MCF 10A (cell line): ENCODE measurements at regions not wholly inside any gene's neighbourhood (a gene's known extent, or its start where the extent isn't known, plus 50 kb on each side); places are given as distances from the start of the nearest gene placed in this dataset.

Source experiments
- BruUV-seq: library from RNA; stranded (reverse); fragments of 400-500 nt; replicated peaks from 2 replicates; lab custom pipeline; 2021; lab: Mats Ljungman, UMichigan
- CTCF ChIA-PET: fragments of 300-600 bp; sonication (Branson Sonifier 250); formaldehyde crosslinking; extraction: SDS; loops from one replicate; lab custom pipeline; 2021; ENCODE audit warnings: antibody characterized with exemption, inconsistent platforms; lab: Yijun Ruan, JAX
- POLR2A ChIA-PET: fragments of 300-600, 350-650 bp; sonication (Branson Sonifier 250); formaldehyde crosslinking; extraction: SDS; loops from one replicate; lab custom pipeline; 2020; ENCODE audit warnings: antibody characterized with exemption, inconsistent platforms; lab: Yijun Ruan, JAX
- DNase-seq: peaks from one replicate; pipeline ENCODE4 v3.0.0-alpha.2; 2018; ENCODE audit not compliant: unreplicated experiment
- H3K27ac Mint-ChIP-seq: one replicate; pipeline ENCODE4 v1.8.0; 2022; ENCODE audit warnings: mild to moderate bottlenecking, low read depth, mixed read lengths; ENCODE audit not compliant: unreplicated experiment
- H3K27me3 Mint-ChIP-seq: one replicate; pipeline ENCODE4 v1.8.0; 2022; ENCODE audit warnings: mixed read lengths; ENCODE audit not compliant: insufficient read depth, unreplicated experiment
- H3K36me3 Mint-ChIP-seq: one replicate; pipeline ENCODE4 v1.8.0; 2022; ENCODE audit warnings: mild to moderate bottlenecking, moderate library complexity, mixed read lengths; ENCODE audit not compliant: insufficient read depth, unreplicated experiment
- H3K4me1 Mint-ChIP-seq: one replicate; pipeline ENCODE4 v1.8.0; 2022; ENCODE audit warnings: mixed read lengths; ENCODE audit not compliant: insufficient read depth, unreplicated experiment
- H3K4me3 Mint-ChIP-seq: one replicate; pipeline ENCODE4 v1.8.0; 2022; ENCODE audit warnings: mild to moderate bottlenecking, moderate library complexity, mixed read lengths; ENCODE audit not compliant: unreplicated experiment
- H3K9me3 Mint-ChIP-seq: one replicate; pipeline ENCODE4 v1.8.0; 2022; ENCODE audit warnings: mixed read lengths; ENCODE audit not compliant: unreplicated experiment
- intact Hi-C: fragments of 100-400 bp; cut with micrococcal nuclease; formaldehyde crosslinking; loops from 2 replicates; pipeline ENCODE4 v1.14.1; 2022
- TF ChIP-seq, protein P1 (sequence below): fragments of 200-600 bp; IDR thresholded peaks from one replicate; pipeline ENCODE4 v1.8.0; 2022; ENCODE audit warnings: antibody characterized with exemption, mild to moderate bottlenecking; ENCODE audit not compliant: unreplicated experiment

- no TSS peak for BruUV-seq
- Mint-ChIP-seq H3K36me3 (no peaks in the 10 kb centered on the region), H3K4me3 (no peak overlapping the region), H3K4me1 (no peaks in the 10 kb centered on the region), H3K27me3 (peaks cover 95% of the 10 kb centered on the region), H3K9me3 (no peaks in the 10 kb centered on the region), H3K27ac (no peak overlapping the region)
- TF ChIP-seq, protein P1, sequence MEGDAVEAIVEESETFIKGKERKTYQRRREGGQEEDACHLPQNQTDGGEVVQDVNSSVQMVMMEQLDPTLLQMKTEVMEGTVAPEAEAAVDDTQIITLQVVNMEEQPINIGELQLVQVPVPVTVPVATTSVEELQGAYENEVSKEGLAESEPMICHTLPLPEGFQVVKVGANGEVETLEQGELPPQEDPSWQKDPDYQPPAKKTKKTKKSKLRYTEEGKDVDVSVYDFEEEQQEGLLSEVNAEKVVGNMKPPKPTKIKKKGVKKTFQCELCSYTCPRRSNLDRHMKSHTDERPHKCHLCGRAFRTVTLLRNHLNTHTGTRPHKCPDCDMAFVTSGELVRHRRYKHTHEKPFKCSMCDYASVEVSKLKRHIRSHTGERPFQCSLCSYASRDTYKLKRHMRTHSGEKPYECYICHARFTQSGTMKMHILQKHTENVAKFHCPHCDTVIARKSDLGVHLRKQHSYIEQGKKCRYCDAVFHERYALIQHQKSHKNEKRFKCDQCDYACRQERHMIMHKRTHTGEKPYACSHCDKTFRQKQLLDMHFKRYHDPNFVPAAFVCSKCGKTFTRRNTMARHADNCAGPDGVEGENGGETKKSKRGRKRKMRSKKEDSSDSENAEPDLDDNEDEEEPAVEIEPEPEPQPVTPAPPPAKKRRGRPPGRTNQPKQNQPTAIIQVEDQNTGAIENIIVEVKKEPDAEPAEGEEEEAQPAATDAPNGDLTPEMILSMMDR, result no peak
- CTCF ChIA-PET, result interaction anchor here (0.5 to 0.6 kb wide), 2 partner anchors 474 to 949 kb away, joined by 3 read pairs; no protein-coding TSS in a partner anchor
- intact Hi-C loops, result no loop called here
- POLR2A ChIA-PET, result interaction anchor here (0.6 to 1.2 kb wide), 3 partner anchors 12 to 28 kb away, joined by 3 read pairs; no protein-coding TSS in a partner anchor
- DNase-seq, result no peak
Measured at GRCh38 chr1:29473161-29473855, 237.0 kb downstream of the PTPRU start.

GRCh38 chr1:29471487-29472313 is 235.4 kb downstream of the PTPRU start:
- H3K27me3 Mint-ChIP-seq, result peaks cover 87% of the 10 kb centered on the region

DNA sequence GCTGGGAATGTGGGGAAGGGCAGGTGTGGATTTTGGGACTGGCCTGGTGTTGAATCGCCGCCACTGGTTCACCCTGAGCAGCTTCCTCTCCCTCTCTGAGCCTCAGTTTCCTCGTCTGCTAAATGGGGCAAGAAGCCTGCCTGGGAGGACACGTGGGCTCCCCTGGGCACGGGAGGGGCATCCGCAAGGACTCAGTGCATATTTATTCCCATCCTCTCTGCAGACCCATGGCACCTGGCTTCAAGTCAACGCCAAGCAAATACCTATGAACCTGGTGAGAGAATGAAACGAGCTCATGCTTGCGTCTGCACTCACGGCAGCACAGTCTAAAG is 234.4 kb downstream of the PTPRU start:
- ChIA-PET POLR2A (no interaction called here), CTCF (no interaction called here)
- TF ChIP-seq, protein P1, result no peak
- H3K4me3 Mint-ChIP-seq, result no peak overlapping the region
- DNase-seq, result no peak
- H3K27me3 Mint-ChIP-seq, result peaks cover 78% of the 10 kb centered on the region
- no peaks in the 10 kb centered on the region for H3K4me1 Mint-ChIP-seq
- no TSS peak for BruUV-seq
- H3K9me3 Mint-ChIP-seq, result no peaks in the 10 kb centered on the region
- no peak overlapping the region for H3K27ac Mint-ChIP-seq
- intact Hi-C loops, result no loop called here
- H3K36me3 Mint-ChIP-seq, result no peaks in the 10 kb centered on the region

More at GRCh38 chr1:29471487-29472313, 235.4 kb downstream of the PTPRU start:
- TF ChIP-seq, protein P1, result no peak
- CTCF ChIA-PET, result no interaction called here
- Mint-ChIP-seq H3K4me3 (no peak overlapping the region), H3K9me3 (no peaks in the 10 kb centered on the region), H3K4me1 (no peaks in the 10 kb centered on the region), H3K27ac (no peak overlapping the region), H3K36me3 (no peaks in the 10 kb centered on the region)
- BruUV-seq, result no TSS peak
- intact Hi-C loops, result no loop called here
- POLR2A ChIA-PET, result no interaction called here
- DNase-seq, result no peak

- intact Hi-C loops, result no loop called here
- no peak overlapping the region for H3K27ac Mint-ChIP-seq
- H3K4me3 Mint-ChIP-seq, result no peak overlapping the region
- BruUV-seq, result no TSS peak
- ChIA-PET CTCF (no interaction called here), POLR2A (no interaction called here)
- TF ChIP-seq, protein P1, result no peak
- no peaks in the 10 kb centered on the region for H3K36me3 Mint-ChIP-seq
- no peaks in the 10 kb centered on the region for H3K4me1 Mint-ChIP-seq
- DNase-seq, result no peak
- peaks cover 3% of the 10 kb centered on the region for H3K9me3 Mint-ChIP-seq
- peaks cover 77% of the 10 kb centered on the region for H3K27me3 Mint-ChIP-seq
Measured at GRCh38 chr1:29470087-29470787, 233.9 kb downstream of the PTPRU start.
